ENCODE measurements at regions not wholly inside any gene's neighbourhood (a gene's known extent, or its start where the extent isn't known, plus 50 kb on each side); places are given as distances from the start of the nearest gene placed in this dataset.

DNA sequence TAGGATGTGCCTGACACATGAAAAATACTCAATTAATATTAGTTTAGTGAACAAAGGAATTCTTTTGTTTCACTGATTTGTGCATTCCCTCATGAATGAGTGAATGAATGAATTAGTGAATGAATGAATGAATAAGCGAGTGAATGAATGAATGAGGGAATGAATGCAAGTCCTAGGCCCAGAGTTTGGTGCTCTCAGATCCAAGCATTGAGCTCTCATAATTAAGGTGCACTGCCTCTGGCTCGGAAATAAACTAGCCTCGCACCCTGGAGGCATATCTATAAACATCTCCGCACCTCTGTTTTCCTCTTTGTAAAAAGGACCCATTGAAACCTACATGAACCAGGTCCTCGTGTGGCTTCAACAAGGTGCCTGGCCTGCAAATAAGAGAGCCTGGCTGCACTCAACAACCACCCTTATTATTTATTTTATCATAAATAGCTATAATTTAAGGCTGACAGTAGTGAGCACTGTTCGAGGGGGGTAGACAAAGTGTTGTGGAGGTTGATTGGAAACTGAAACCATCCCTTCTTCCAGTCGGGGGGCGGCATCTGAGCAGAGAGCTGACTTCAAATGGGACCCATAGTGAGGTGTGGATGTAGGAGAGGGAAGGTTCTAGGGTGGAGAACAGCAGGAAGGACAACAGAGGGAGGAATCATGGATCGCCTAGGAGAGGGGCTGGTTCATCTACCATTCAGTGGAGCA, 316.8 kb downstream of the BCL11B start:
- DNase-seq (ENCODE audit: low spot score): peak; percentile 13

GRCh38 chr14:98955741-98956070, 316.3 kb downstream of the BCL11B start:
- DNase-seq (ENCODE audit: low spot score): peak; percentile 25

DNA sequence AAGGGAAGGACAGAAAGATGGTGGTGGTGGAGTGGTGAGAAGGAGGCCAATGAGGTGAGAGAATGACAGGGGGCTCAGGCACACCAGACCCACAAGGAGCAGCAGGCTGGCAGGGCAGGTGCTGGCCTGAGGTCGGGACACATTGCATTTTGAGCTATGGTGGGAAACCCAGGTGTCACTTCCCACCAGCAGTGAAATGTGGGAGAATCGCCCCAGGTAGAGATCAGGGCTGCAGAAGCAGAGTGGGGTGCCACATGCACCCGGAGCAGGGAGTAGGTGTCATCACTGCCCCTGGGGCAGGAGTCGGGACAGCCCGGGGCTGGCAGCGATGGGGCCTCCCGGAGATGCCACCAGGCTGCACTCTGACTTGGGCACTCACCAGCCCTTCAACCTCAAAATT, 315.8 kb downstream of the BCL11B start:
- peak; percentile 23 for DNase-seq (ENCODE audit: low spot score)

DNA sequence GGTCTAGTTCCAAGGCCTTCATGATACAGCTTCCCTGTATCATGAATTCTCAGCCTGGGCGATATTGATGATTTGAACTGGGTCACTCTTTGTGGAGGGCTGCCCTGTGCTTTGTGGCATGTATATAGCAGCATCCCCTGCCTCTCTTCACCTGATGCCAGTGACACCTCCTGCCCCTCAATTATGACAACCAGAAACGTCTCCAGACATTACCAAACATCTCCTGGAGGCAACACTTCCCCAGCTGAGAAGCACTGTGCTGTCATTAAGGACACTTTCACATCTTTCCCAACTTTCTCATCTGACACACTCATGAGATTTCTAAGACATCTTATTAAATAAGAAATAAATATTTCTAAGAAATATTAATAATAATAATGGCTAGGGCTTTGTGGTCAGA, 315.3 kb downstream of the BCL11B start:
- DNase-seq (ENCODE audit: low spot score): peak; percentile 14

GRCh38 chr14:98957211-98958047, 314.6 kb downstream of the BCL11B start:
- peak; percentile 75 for DNase-seq (ENCODE audit: low spot score)

- peak; percentile 40 for DNase-seq (ENCODE audit: low spot score)
Observed at GRCh38 chr14:98958048-98958631, 313.9 kb downstream of the BCL11B start.

DNA sequence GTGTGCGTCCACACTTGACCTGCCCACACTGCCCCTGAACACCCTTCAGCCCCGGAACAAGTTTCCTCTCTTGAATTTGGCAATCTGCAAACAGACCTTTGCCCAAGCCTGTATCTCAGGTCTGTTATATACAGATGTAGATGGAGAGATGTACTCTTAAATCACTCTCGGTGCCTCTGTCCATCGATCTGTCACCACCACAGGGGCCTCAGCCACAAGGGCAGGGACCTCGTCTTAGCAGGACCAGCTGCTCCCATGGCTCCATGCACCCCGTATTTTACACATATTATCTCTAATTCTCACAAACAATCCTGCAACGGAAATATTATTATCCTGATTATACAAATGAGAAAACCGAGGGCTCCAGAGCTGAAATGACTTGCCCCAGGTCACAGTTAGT, 313.4 kb downstream of the BCL11B start:
- DNase-seq (ENCODE audit: low spot score): peak; percentile 18

GRCh38 chr14:98959410-98959809, 312.6 kb downstream of the BCL11B start:
- peak; percentile 28 for DNase-seq (ENCODE audit: low spot score)

- DNase-seq (ENCODE audit: low spot score): peak; percentile 32
Observed at GRCh38 chr14:98959958-98960616, 311.9 kb downstream of the BCL11B start.

GRCh38 chr14:98960617-98961013, 311.4 kb downstream of the BCL11B start:
- peak; percentile 20 for DNase-seq (ENCODE audit: low spot score)

DNA sequence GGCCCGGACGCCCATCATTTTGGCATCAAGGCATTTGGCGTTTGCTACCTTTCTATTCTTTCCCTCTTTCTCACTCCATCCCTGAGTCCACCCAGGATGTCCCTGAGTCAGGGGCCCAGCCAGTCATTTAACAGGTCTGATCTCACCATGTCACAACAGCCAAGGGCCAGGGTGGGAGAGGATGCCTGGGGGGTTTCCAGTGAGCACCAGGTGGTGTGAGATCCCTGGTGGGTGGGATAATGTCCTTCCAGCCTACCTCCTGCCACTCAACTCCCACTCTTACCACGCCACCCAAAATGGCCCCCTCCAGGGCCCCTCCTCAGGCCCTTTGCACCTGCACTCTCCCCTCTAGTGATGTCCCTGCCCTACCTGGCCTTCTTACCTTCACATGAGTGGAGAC, 310.8 kb downstream of the BCL11B start:
- DNase-seq (ENCODE audit: low spot score): peak; percentile 36

DNA sequence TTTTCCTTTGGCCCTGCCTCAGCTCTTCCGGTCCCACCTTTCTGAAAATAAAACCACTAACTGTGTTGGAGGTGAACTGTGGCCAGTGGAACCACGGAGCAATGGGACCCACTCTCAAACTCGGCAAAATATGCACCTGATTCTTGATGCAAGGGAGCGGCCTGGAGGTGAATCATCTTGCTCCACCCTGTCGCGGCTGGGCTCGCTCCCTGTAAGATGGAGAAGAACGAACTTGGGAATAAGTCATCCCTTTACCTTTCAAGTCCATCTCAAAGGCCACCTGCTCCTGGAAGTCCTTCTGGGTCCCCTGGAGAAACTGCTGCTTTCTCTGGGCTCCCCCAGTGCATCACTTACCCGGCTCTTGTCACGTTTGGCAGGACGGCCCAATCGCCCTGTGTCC, 309.9 kb downstream of the BCL11B start:
- DNase-seq (ENCODE audit: low spot score): no peak

GRCh38 chr14:98963610-98964009, 308.4 kb downstream of the BCL11B start:
- no peak for DNase-seq (ENCODE audit: low spot score)

DNA sequence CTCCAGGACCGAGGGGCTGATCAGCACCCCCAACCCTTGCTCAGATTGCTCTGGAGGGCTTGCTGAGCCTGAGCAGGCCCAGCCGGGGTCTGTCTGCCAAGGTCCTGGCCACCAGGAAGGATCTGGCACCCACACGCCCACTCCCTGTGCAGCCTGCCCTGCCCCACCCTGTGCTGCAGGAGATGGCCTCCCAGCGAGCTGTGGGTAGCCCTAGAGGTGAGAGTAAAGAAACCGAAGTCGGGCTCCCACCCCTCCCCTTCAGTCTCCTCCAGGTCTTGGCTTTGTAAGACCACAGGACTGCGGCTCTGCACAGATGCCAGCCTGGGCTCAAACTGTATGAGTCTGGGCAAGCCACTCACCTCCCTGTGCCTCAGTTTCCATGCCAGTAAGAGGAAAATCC, 307.8 kb downstream of the BCL11B start:
- DNase-seq (ENCODE audit: low spot score): no peak

- no peak for DNase-seq (ENCODE audit: low spot score)
Observed at GRCh38 chr14:98965076-98965475, 306.9 kb downstream of the BCL11B start.

- no peak for DNase-seq (ENCODE audit: low spot score)
Observed at GRCh38 chr14:98966016-98966415, 306.0 kb downstream of the BCL11B start.

GRCh38 chr14:98966475-98967162, 305.4 kb downstream of the BCL11B start:
- no peak for DNase-seq (ENCODE audit: low spot score)

- DNase-seq (ENCODE audit: low spot score): no peak
Observed at GRCh38 chr14:98974113-98974512, 297.9 kb downstream of the BCL11B start.

DNA sequence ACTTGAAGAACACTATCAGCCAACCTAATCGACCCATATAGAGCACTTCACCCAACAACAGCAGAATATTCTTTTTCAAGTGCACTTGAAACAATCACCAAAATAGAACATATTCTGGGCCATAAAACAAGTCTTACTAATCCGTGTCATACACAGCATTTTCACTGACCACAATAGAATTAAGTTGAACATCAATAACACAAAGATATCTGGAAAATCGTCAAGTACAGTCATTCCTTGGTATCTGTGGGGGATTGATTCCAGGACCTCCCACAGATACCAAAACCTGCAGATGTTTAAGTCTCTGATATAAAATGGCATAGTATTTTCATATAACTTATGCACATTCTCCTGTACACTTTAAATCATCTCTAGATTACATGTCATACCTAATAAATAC, 295.7 kb downstream of the BCL11B start:
- DNase-seq (ENCODE audit: low spot score): no peak

DNA sequence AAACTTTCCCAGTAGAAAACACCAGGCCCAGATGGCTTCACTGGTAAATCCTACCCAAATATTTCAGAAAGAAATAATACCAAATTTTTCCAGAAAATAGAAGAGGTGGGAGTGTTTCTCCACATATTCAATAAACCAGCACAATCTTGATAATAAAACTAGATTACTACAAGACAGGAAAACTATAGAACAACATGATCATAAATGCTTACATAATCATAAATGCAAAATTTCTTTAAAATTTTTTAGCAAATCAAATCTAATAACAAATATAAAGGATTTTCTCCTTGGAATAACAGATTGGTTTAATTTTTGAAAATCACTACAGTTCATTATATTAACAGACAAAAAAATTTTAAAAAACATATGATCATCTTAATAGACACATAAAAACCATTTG, 294.5 kb downstream of the BCL11B start:
- DNase-seq (ENCODE audit: low spot score): no peak

GRCh38 chr14:98982986-98983385, 289.0 kb downstream of the BCL11B start:
- no peak for DNase-seq (ENCODE audit: low spot score)

Data from ureter (tissue), 1 donor.